ENCODE measurements at regions not wholly inside any gene's neighbourhood (a gene's known extent, or its start where the extent isn't known, plus 50 kb on each side); places are given as distances from the start of the nearest gene placed in this dataset.

DNA sequence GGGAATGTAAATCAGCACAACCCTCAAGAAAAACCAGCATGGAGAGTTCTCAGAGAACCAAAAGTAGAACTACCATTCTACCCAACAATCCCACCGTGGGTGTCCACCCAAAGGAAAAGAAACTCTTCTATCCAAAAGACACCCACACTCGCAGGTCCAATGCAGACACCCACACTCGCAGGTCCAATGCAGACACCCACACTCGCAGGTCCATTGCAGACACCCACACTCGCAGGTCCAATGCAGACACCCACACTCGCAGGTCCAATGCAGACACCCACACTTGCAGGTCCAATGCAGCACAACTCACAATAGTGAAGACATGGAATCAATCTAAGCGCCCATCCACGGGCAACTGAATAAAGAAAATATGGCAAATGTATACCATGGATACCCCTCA, 77.0 kb upstream of the RPH3AL start:
- no peak for ATAC-seq

DNA sequence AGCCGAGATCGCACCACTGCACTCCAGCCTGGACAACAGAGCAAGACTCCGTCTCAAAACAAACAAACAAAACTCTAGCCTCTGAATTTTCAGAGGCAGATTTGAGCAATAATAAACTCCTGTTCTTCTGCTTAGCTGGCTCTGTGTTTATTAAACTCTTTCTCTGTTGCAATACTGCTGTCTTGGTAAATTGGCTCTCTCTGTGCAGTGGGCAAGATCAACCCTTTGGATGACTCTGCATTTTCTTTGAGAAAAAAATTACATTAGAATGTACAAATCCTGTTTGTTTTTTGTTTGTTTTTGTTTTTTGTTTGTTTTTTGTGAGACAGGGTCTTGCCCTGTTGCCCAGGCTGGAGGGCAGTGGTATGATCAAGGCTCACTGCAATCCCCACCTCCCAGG, 75.8 kb upstream of the RPH3AL start:
- no peak for ATAC-seq
- TF ChIP-seq, protein P1, sequence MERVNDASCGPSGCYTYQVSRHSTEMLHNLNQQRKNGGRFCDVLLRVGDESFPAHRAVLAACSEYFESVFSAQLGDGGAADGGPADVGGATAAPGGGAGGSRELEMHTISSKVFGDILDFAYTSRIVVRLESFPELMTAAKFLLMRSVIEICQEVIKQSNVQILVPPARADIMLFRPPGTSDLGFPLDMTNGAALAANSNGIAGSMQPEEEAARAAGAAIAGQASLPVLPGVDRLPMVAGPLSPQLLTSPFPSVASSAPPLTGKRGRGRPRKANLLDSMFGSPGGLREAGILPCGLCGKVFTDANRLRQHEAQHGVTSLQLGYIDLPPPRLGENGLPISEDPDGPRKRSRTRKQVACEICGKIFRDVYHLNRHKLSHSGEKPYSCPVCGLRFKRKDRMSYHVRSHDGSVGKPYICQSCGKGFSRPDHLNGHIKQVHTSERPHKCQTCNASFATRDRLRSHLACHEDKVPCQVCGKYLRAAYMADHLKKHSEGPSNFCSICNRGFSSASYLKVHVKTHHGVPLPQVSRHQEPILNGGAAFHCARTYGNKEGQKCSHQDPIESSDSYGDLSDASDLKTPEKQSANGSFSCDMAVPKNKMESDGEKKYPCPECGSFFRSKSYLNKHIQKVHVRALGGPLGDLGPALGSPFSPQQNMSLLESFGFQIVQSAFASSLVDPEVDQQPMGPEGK (CRISPR knock-in tag; IDR thresholded peaks at IDR 0.05; ENCODE audit: borderline replicate concordance): no peak
- TF ChIP-seq, protein P2, sequence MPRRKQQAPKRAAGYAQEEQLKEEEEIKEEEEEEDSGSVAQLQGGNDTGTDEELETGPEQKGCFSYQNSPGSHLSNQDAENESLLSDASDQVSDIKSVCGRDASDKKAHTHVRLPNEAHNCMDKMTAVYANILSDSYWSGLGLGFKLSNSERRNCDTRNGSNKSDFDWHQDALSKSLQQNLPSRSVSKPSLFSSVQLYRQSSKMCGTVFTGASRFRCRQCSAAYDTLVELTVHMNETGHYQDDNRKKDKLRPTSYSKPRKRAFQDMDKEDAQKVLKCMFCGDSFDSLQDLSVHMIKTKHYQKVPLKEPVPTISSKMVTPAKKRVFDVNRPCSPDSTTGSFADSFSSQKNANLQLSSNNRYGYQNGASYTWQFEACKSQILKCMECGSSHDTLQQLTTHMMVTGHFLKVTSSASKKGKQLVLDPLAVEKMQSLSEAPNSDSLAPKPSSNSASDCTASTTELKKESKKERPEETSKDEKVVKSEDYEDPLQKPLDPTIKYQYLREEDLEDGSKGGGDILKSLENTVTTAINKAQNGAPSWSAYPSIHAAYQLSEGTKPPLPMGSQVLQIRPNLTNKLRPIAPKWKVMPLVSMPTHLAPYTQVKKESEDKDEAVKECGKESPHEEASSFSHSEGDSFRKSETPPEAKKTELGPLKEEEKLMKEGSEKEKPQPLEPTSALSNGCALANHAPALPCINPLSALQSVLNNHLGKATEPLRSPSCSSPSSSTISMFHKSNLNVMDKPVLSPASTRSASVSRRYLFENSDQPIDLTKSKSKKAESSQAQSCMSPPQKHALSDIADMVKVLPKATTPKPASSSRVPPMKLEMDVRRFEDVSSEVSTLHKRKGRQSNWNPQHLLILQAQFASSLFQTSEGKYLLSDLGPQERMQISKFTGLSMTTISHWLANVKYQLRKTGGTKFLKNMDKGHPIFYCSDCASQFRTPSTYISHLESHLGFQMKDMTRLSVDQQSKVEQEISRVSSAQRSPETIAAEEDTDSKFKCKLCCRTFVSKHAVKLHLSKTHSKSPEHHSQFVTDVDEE (CRISPR knock-in tag; IDR thresholded peaks at IDR 0.05): no peak
- TF ChIP-seq CSDC2 (CRISPR knock-in tag; IDR thresholded peaks at IDR 0.05) (no peak), TCF4 (CRISPR knock-in tag; IDR thresholded peaks at IDR 0.05; ENCODE audit: borderline replicate concordance) (no peak), ZC3H10 (CRISPR knock-in tag; IDR thresholded peaks at IDR 0.05) (no peak), PPARA (CRISPR knock-in tag; IDR thresholded peaks at IDR 0.05; ENCODE audit: borderline replicate concordance) (no peak)

More for the DNA sequence above, 77.0 kb upstream of the RPH3AL start:
- TF ChIP-seq ISL1 (CRISPR knock-in tag; IDR thresholded peaks at IDR 0.05) (no peak), CSDC2 (CRISPR knock-in tag; IDR thresholded peaks at IDR 0.05) (no peak), TOX (CRISPR knock-in tag; IDR thresholded peaks at IDR 0.05; ENCODE audit: borderline replicate concordance) (no peak), TCF4 (CRISPR knock-in tag; IDR thresholded peaks at IDR 0.05; ENCODE audit: borderline replicate concordance) (no peak), ZNF70 (CRISPR knock-in tag; IDR thresholded peaks at IDR 0.05) (no peak), PPARA (CRISPR knock-in tag; IDR thresholded peaks at IDR 0.05; ENCODE audit: borderline replicate concordance) (no peak), ZNF8 (CRISPR knock-in tag; IDR thresholded peaks at IDR 0.05) (no peak), RARB (CRISPR knock-in tag; IDR thresholded peaks at IDR 0.05) (no peak), ZFP3 (CRISPR knock-in tag; IDR thresholded peaks at IDR 0.05) (no peak), ESRRG (CRISPR knock-in tag; IDR thresholded peaks at IDR 0.05) (no peak), GLIS3 (CRISPR knock-in tag; IDR thresholded peaks at IDR 0.05) (no peak), SNAI2 (CRISPR knock-in tag; IDR thresholded peaks at IDR 0.05) (no peak), ZFP30 (CRISPR knock-in tag; IDR thresholded peaks at IDR 0.05) (no peak)
- TF ChIP-seq, protein P3, sequence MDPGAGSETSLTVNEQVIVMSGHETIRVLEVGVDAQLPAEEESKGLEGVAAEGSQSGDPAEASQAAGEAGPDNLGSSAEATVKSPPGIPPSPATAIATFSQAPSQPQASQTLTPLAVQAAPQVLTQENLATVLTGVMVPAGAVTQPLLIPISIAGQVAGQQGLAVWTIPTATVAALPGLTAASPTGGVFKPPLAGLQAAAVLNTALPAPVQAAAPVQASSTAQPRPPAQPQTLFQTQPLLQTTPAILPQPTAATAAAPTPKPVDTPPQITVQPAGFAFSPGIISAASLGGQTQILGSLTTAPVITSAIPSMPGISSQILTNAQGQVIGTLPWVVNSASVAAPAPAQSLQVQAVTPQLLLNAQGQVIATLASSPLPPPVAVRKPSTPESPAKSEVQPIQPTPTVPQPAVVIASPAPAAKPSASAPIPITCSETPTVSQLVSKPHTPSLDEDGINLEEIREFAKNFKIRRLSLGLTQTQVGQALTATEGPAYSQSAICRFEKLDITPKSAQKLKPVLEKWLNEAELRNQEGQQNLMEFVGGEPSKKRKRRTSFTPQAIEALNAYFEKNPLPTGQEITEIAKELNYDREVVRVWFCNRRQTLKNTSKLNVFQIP (CRISPR knock-in tag; IDR thresholded peaks at IDR 0.05; ENCODE audit: borderline replicate concordance, low read depth): no peak
- TF ChIP-seq, protein P2 (CRISPR knock-in tag; IDR thresholded peaks at IDR 0.05): no peak
- TF ChIP-seq, protein P1 (CRISPR knock-in tag; IDR thresholded peaks at IDR 0.05; ENCODE audit: borderline replicate concordance): no peak
- TF ChIP-seq, protein P4, sequence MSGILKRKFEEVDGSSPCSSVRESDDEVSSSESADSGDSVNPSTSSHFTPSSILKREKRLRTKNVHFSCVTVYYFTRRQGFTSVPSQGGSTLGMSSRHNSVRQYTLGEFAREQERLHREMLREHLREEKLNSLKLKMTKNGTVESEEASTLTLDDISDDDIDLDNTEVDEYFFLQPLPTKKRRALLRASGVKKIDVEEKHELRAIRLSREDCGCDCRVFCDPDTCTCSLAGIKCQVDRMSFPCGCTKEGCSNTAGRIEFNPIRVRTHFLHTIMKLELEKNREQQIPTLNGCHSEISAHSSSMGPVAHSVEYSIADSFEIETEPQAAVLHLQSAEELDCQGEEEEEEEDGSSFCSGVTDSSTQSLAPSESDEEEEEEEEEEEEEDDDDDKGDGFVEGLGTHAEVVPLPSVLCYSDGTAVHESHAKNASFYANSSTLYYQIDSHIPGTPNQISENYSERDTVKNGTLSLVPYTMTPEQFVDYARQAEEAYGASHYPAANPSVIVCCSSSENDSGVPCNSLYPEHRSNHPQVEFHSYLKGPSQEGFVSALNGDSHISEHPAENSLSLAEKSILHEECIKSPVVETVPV (CRISPR knock-in tag; IDR thresholded peaks at IDR 0.05): no peak

Measured in SK-N-SH treated with all-trans-retinoic acid at 6 μM for 48 hours (cell line).